Endothelial cell (in vitro differentiated cells): ENCODE measurements at regions not wholly inside any gene's neighbourhood (a gene's known extent, or its start where the extent isn't known, plus 50 kb on each side); places are given as distances from the start of the nearest gene placed in this dataset.

Source experiments
- DNase-seq: peaks from one replicate; pipeline ENCODE4 v3.0.0; 2021; ENCODE audit warnings: low spot score
- H3K27ac Mint-ChIP-seq: one replicate; pipeline ENCODE4 v1.8.0; 2021; ENCODE audit warnings: mixed read lengths, inconsistent platforms; ENCODE audit not compliant: unreplicated experiment
- H3K27me3 Mint-ChIP-seq: one replicate; pipeline ENCODE4 v1.8.0; 2021; ENCODE audit warnings: mild to moderate bottlenecking, moderate library complexity, mixed read lengths, inconsistent platforms; ENCODE audit not compliant: unreplicated experiment
- H3K36me3 Mint-ChIP-seq: one replicate; pipeline ENCODE4 v1.8.0; 2021; ENCODE audit warnings: mild to moderate bottlenecking, low read depth, mixed read lengths, inconsistent platforms; ENCODE audit not compliant: unreplicated experiment
- H3K4me1 Mint-ChIP-seq: one replicate; pipeline ENCODE4 v1.8.0; 2021; ENCODE audit warnings: mild to moderate bottlenecking, mixed read lengths, inconsistent platforms; ENCODE audit not compliant: unreplicated experiment
- H3K4me3 Mint-ChIP-seq: one replicate; pipeline ENCODE4 v1.8.0; 2021; ENCODE audit warnings: mild to moderate bottlenecking, mixed read lengths, inconsistent platforms; ENCODE audit not compliant: unreplicated experiment
- H3K9me3 Mint-ChIP-seq: one replicate; pipeline ENCODE4 v1.8.0; 2021; ENCODE audit warnings: mixed read lengths, inconsistent platforms; ENCODE audit not compliant: unreplicated experiment
- TF ChIP-seq, protein P1 (sequence below): fragments of 200-600 bp; sonication (generic); IDR thresholded peaks from one replicate; pipeline ENCODE4 v1.5.0; 2021; ENCODE audit warnings: antibody characterized with exemption; ENCODE audit not compliant: unreplicated experiment

DNA sequence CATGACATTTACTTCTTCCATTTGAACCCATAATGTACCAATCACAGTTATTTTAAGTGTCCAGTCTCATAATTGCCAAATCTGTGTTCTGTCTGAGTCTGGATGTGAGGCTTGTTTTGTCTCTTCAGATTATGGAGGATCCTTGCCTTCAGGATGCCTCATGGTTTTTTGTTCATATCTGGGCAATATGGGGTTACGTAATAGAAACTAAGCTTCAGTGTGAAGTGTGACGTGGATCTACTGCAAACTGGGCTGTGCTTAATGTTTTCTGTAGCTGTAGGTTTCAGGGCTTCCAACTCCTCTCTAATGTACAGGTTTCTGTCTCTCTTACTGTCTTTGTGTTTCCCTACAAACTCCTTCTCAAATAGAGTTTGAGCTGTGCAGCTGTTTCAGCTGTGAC is 223.7 kb upstream of the ADARB2 start:
- Mint-ChIP-seq H3K9me3 (no peaks in the 10 kb centered on the region), H3K27me3 (no peaks in the 10 kb centered on the region)
- TF ChIP-seq, protein P1, sequence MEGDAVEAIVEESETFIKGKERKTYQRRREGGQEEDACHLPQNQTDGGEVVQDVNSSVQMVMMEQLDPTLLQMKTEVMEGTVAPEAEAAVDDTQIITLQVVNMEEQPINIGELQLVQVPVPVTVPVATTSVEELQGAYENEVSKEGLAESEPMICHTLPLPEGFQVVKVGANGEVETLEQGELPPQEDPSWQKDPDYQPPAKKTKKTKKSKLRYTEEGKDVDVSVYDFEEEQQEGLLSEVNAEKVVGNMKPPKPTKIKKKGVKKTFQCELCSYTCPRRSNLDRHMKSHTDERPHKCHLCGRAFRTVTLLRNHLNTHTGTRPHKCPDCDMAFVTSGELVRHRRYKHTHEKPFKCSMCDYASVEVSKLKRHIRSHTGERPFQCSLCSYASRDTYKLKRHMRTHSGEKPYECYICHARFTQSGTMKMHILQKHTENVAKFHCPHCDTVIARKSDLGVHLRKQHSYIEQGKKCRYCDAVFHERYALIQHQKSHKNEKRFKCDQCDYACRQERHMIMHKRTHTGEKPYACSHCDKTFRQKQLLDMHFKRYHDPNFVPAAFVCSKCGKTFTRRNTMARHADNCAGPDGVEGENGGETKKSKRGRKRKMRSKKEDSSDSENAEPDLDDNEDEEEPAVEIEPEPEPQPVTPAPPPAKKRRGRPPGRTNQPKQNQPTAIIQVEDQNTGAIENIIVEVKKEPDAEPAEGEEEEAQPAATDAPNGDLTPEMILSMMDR = no peak

DNA sequence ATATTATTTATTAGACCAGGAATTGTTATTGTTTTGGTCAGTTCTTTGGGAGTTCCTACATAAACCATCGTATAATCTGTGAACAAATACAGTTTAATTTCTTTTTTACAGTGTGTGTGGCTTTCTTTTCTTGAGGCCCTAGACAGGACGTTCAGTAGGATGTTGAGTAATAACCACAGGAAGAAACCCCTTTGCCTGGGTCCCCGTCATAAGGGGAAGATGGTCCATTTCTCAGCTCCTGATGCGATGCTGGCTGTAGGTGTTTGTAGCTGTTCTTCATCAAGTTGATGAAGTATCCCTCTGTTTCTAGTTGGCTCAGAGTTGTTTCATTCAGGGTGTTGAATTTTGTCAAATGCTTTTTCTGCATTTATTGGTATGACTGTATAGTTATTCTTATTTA is 219.7 kb upstream of the ADARB2 start:
- Mint-ChIP-seq H3K27me3 (no peaks in the 10 kb centered on the region), H3K4me1 (peaks cover 17% of the 10 kb centered on the region), H3K27ac (no peak overlapping the region), H3K36me3 (no peaks in the 10 kb centered on the region), H3K4me3 (no peak overlapping the region), H3K9me3 (no peaks in the 10 kb centered on the region)
- TF ChIP-seq, protein P1 = no peak
- no peak for DNase-seq

More for the DNA sequence above, 223.7 kb upstream of the ADARB2 start:
- no peak for DNase-seq
- Mint-ChIP-seq H3K4me3 (no peak overlapping the region), H3K4me1 (peaks cover 26% of the 10 kb centered on the region), H3K36me3 (no peaks in the 10 kb centered on the region), H3K27ac (no peak overlapping the region)

DNA sequence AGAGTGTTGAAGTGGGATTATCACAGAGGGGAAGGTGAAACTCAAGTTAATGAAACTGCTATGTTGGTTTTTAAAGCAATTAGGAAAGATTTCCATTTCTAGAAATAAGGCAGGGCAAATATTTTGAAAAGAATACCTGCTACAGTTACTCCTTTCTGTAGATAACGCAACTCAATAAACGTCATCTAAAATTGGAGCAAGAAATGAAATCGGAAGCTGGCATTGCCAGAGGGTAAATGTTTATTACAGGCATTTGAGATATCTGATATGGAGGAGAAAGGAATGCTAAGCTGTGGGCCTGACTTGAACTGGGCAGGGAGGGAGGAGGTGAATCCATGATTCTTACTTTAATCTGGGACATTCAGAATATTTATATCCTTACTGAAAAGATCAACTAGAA is 217.0 kb upstream of the ADARB2 start:
- no peak overlapping the region for H3K27ac Mint-ChIP-seq
- no peak overlapping the region for H3K4me3 Mint-ChIP-seq
- H3K9me3 Mint-ChIP-seq = no peaks in the 10 kb centered on the region
- TF ChIP-seq, protein P1 = no peak
- no peak for DNase-seq
- H3K4me1 Mint-ChIP-seq = peaks cover 12% of the 10 kb centered on the region
- peaks cover 3% of the 10 kb centered on the region for H3K27me3 Mint-ChIP-seq
- H3K36me3 Mint-ChIP-seq = no peaks in the 10 kb centered on the region

DNA sequence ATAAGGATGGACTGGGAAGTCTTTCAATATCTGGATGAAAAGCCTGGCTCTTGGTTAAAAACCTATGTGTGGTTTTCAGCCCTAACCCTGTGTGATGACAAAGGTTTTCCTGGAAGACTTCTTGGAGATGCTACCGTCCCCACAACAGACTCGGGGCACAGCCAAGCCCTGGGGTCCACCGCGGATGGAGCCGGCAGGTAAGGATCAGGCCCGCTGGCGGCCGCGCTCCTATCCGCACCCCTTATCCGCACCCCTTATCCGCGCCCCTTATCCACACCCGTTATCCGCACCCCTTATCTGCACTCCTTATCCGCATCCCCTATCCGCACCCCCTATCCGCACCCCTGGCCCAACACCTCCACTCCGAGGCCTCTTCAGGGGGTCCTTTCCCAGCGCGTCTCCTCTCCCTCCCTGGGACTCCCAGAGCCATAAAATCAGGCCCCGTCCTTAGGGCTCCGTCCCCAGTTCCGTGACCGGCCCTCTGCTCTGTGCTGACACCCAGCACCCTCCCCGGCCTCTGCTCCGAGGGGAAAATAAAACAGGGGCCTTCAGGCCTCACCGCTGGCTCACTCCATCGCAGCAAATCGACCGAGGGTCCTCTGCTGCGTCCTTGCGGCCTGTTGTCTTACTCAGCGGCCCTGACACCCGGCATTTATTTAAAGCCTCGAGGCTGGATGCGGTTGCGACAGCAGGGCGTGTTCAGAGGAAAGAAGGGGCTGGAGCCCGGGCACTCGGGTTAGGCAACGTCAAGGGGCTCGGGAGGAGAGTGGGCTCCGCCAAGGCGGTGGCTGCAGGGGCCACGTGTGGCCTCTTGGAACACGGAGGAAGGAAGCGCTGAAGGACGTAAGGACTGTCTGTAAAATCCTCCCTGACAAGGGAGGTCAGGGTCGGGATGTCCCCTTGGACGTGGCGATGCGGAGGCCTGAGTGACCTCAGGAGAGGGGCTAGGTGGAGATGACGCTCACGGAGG is 215.1 kb upstream of the ADARB2 start:
- peaks cover 4% of the 10 kb centered on the region for H3K4me1 Mint-ChIP-seq
- H3K9me3 Mint-ChIP-seq = no peaks in the 10 kb centered on the region
- DNase-seq = no peak
- H3K27ac Mint-ChIP-seq = no peak overlapping the region
- peaks cover 3% of the 10 kb centered on the region for H3K27me3 Mint-ChIP-seq
- no peaks in the 10 kb centered on the region for H3K36me3 Mint-ChIP-seq
- TF ChIP-seq, protein P1 = no peak
- no peak overlapping the region for H3K4me3 Mint-ChIP-seq

DNA sequence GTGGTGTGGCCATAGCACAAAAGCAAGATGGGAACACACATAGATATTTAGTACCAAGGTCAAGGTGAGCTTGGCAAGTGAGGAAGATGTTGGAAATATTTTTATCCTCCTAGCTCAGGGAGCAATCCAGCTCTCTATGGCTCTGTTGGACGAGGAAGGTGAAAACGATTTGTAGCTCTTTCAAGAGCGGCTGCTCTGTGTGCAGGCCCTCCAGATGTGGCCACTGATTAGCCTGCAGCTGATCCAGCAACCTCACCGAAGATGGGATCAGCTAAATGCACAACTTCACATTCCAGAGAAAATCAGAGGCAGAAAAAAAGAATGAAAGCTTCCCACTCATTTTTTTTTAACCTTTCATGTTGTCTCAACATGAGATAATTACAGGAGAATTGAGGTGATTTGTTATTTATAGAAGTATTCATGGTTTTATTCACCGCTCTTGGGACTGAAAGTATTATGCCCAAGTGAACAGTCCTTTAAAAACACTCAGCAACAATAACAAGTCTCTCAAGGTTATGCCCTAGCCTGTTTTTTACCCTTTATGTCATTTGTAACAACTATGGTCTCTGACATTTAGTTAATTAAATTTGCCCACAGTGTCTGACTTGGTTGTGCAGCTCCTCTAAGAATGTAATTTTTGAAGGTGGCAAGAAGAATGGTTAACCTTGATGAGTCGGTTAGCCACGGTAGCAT is 213.6 kb upstream of the ADARB2 start:
- Mint-ChIP-seq H3K27ac (no peak overlapping the region), H3K4me3 (no peak overlapping the region), H3K4me1 (no peaks in the 10 kb centered on the region), H3K9me3 (no peaks in the 10 kb centered on the region), H3K36me3 (no peaks in the 10 kb centered on the region), H3K27me3 (peaks cover 3% of the 10 kb centered on the region)
- DNase-seq = no peak
- TF ChIP-seq, protein P1 = no peak
